Upper lobe of left lung (tissue), 6 donors: ENCODE measurements at regions not wholly inside any gene's neighbourhood (a gene's known extent, or its start where the extent isn't known, plus 50 kb on each side); places are given as distances from the start of the nearest gene placed in this dataset.

ENCODE experiments used
- ATAC-seq, 2 donors: fragments of 200-7000 bp; cut with Tn5 transposase; one replicate each; pipeline ENCODE4 v1.9.1; 2022; ENCODE audit warnings: mild to moderate bottlenecking in 2 of 2, moderate library complexity in 2 of 2; ENCODE audit not compliant: low FRiP score in 2 of 2
- DNase-seq, 2 donors: peaks; one replicate each; pipeline ENCODE4 v3.0.0-alpha.2; 2019 to 2020
- H3K27ac ChIP-seq, 4 donors: fragments of 200-600 bp; sonication (generic); one replicate each; pipeline ENCODE4 v1.5.1; 2016 to 2019
- H3K27me3 ChIP-seq, 4 donors: fragments of 200-600 bp; sonication (generic); one replicate each; pipeline ENCODE4 v1.5.1; 2017 to 2019
- H3K36me3 ChIP-seq, 4 donors: fragments of 200-600 bp; sonication (generic); one replicate each; pipeline ENCODE4 v1.5.1; 2016 to 2019
- H3K4me1 ChIP-seq, 4 donors: fragments of 200-600 bp; sonication (generic); one replicate each; pipeline ENCODE4 v1.5.1; 2018 to 2019
- H3K4me3 ChIP-seq, 4 donors: fragments of 200-600 bp; sonication (generic); one replicate each; pipeline ENCODE4 v1.5.1; 2017 to 2019; ENCODE audit warnings: mild to moderate bottlenecking in 2 of 4, moderate library complexity in 1 of 4
- H3K9me3 ChIP-seq, 4 donors: fragments of 200-600 bp; sonication (generic); one replicate each; pipeline ENCODE4 v1.5.1; 2018 to 2019
- CTCF ChIP-seq, 6 experiments: fragments of 450-650 bp in 4 of 6; fragments of 200-600 bp in 2 of 6; sonication (generic) in 2 of 6; IDR thresholded peaks; one replicate each; pipeline ENCODE4 v1.5.1; 2016 to 2019; ENCODE audit warnings: antibody characterized with exemption in 6 of 6
- EP300 ChIP-seq, 4 donors: sonication (generic); formaldehyde crosslinking; IDR thresholded peaks; one replicate each; pipeline ENCODE4 v1.5.1; 2017; ENCODE audit warnings: antibody characterized with exemption in 4 of 4, control low read depth in 2 of 4
- POLR2A ChIP-seq, 4 donors: fragments of 450-650 bp; IDR thresholded peaks; one replicate each; pipeline ENCODE4 v1.5.1; 2016 to 2017; ENCODE audit warnings: antibody characterized with exemption in 4 of 4, mild to moderate bottlenecking in 2 of 4
- POLR2AphosphoS5 ChIP-seq, 2 donors: sonication (generic); formaldehyde crosslinking; IDR thresholded peaks; one replicate each; pipeline ENCODE4 v1.5.1; 2017; ENCODE audit warnings: antibody characterized with exemption in 2 of 2
- WGBS, 2 donors: methylation state at CpG; one replicate each; pipeline ENCODE4 v1.1.5; 2017 to 2018; 5-methylcytosine and 5-hydroxymethylcytosine counted together
- donor health status: DM: no; HTN: no; CAD: no; lungs with moderate emphysema.
- donor health status: DM: no; HTN: yes; CAD: no; lungs with severe emphysema.

GRCh38 chr3:20787005-20787404 lies 601.0 kb upstream of the SGO1 start:
- Histone ChIP-seq H3K4me3 (no peak overlapping the region), H3K4me1 (no peaks in the 10 kb centered on the region), H3K36me3 (no peaks in the 10 kb centered on the region), H3K27me3 (no peaks in the 10 kb centered on the region), H3K27ac (no peak overlapping the region), H3K9me3 (no peaks in the 10 kb centered on the region)
- TF ChIP-seq CTCF (IDR thresholded peaks at IDR 0.05), result no peak
- TF ChIP-seq POLR2A (IDR thresholded peaks at IDR 0.05), result no peak
- no peak for TF ChIP-seq EP300 (IDR thresholded peaks at IDR 0.05)
- TF ChIP-seq POLR2AphosphoS5 (IDR thresholded peaks at IDR 0.05), result no peak
- DNase-seq, result no peak
- ATAC-seq, result no peak
- WGBS, 2 donors, result 73 to 74% methylated on average over 4 of the region's 4 CpGs

- DNase-seq (no peak), ATAC-seq (peak in 1 of 2 donors; percentile 76)
- Histone ChIP-seq H3K27me3 (no peaks in the 10 kb centered on the region), H3K27ac (no peak overlapping the region), H3K9me3 (no peaks in the 10 kb centered on the region), H3K4me1 (no peaks in the 10 kb centered on the region), H3K36me3 (no peaks in the 10 kb centered on the region), H3K4me3 (no peak overlapping the region)
- TF ChIP-seq POLR2A (IDR thresholded peaks at IDR 0.05) (no peak), CTCF (IDR thresholded peaks at IDR 0.05) (no peak), EP300 (IDR thresholded peaks at IDR 0.05) (no peak), POLR2AphosphoS5 (IDR thresholded peaks at IDR 0.05) (no peak)
- WGBS, 2 donors, result 59 to 73% methylated on average over 1 of the region's 1 CpG
Observed at GRCh38 chr3:20776692-20777091, 590.7 kb upstream of the SGO1 start.

- Histone ChIP-seq H3K27ac (no peak overlapping the region), H3K4me1 (no peaks in the 10 kb centered on the region), H3K9me3 (no peaks in the 10 kb centered on the region), H3K4me3 (no peak overlapping the region), H3K36me3 (no peaks in the 10 kb centered on the region), H3K27me3 (no peaks in the 10 kb centered on the region)
- no peak for DNase-seq
- 0% methylated on average over 1 of the region's 1 CpG for WGBS, 2 donors
- no peak for ATAC-seq
- no peak for TF ChIP-seq EP300 (IDR thresholded peaks at IDR 0.05)
- no peak for TF ChIP-seq POLR2A (IDR thresholded peaks at IDR 0.05)
Observed at GRCh38 chr3:20776286-20776685, 590.3 kb upstream of the SGO1 start.

- DNase-seq (no peak), ATAC-seq (no peak)
- H3K27me3 ChIP-seq, result no peaks in the 10 kb centered on the region
- no peaks in the 10 kb centered on the region for H3K36me3 ChIP-seq
- H3K27ac ChIP-seq, result no peak overlapping the region
- TF ChIP-seq POLR2AphosphoS5 (IDR thresholded peaks at IDR 0.05), result no peak
- no peak for TF ChIP-seq CTCF (IDR thresholded peaks at IDR 0.05)
- TF ChIP-seq POLR2A (IDR thresholded peaks at IDR 0.05), result no peak
- no peak for TF ChIP-seq EP300 (IDR thresholded peaks at IDR 0.05)
- H3K4me3 ChIP-seq, result no peak overlapping the region
- H3K9me3 ChIP-seq, result no peaks in the 10 kb centered on the region
- WGBS, 2 donors, result 79 to 82% methylated on average over 5 of the region's 5 CpGs
- no peaks in the 10 kb centered on the region for H3K4me1 ChIP-seq
Observed at GRCh38 chr3:20773320-20773984, 587.4 kb upstream of the SGO1 start.

- TF ChIP-seq CTCF (IDR thresholded peaks at IDR 0.05), result no peak
- TF ChIP-seq POLR2AphosphoS5 (IDR thresholded peaks at IDR 0.05), result no peak
- no peak for TF ChIP-seq EP300 (IDR thresholded peaks at IDR 0.05)
- no peak for TF ChIP-seq POLR2A (IDR thresholded peaks at IDR 0.05)
- Histone ChIP-seq H3K9me3 (no peaks in the 10 kb centered on the region), H3K36me3 (no peaks in the 10 kb centered on the region), H3K4me3 (no peak overlapping the region), H3K27ac (no peak overlapping the region), H3K4me1 (no peaks in the 10 kb centered on the region), H3K27me3 (no peaks in the 10 kb centered on the region)
- no peak for DNase-seq
- no peak for ATAC-seq
Observed at GRCh38 chr3:20772869-20773268, 586.9 kb upstream of the SGO1 start.
